SJCRH30 (cell line): ENCODE measurements at regions not wholly inside any gene's neighbourhood (a gene's known extent, or its start where the extent isn't known, plus 50 kb on each side); places are given as distances from the start of the nearest gene placed in this dataset.
"Not testable (repeated sequence)": the region's sequence is repeated elsewhere in the genome, so short reads cannot be mapped to it uniquely, and the experiment has no call there.

ENCODE experiments used
- DNase-seq, 2 experiments: peaks; one replicate each; pipeline ENCODE4 v3.0.0-alpha.2; 2015 to 2020
- H3K27ac ChIP-seq: fragments of 250-450 bp; sonication (Bioruptor Pico); 2 replicates; pipeline ENCODE4 v1.5.1; 2020; ENCODE audit warnings: mild to moderate bottlenecking, moderate library complexity
- H3K27me3 ChIP-seq: fragments of 250-450 bp; sonication (Bioruptor Pico); 2 replicates; pipeline ENCODE4 v1.5.1; 2020; ENCODE audit warnings: mild to moderate bottlenecking, moderate library complexity
- H3K36me3 ChIP-seq: fragments of 250-450 bp; sonication (Bioruptor Pico); 2 replicates; pipeline ENCODE4 v1.5.1; 2020; ENCODE audit warnings: mild to moderate bottlenecking, moderate library complexity
- H3K4me1 ChIP-seq: fragments of 250-450 bp; sonication (Bioruptor Pico); 2 replicates; pipeline ENCODE4 v1.5.1; 2020; ENCODE audit warnings: mild to moderate bottlenecking, moderate library complexity
- H3K4me3 ChIP-seq: fragments of 250-450 bp; sonication (Bioruptor Pico); 2 replicates; pipeline ENCODE4 v1.5.1; 2020; ENCODE audit warnings: mild to moderate bottlenecking, moderate library complexity
- H3K9me3 ChIP-seq: fragments of 250-450 bp; sonication (Bioruptor Pico); replicated peaks from 2 replicates; pipeline ENCODE4 v1.5.1; 2020; ENCODE audit warnings: mild to moderate bottlenecking, moderate library complexity

GRCh38 chr2:241961454-241961853 lies 91.9 kb downstream of the RTP5 start:
- Histone ChIP-seq H3K4me1 (peaks cover 11% of the 10 kb centered on the region), H3K4me3 (no peak overlapping the region), H3K27me3 (no peaks in the 10 kb centered on the region), H3K27ac (no peak overlapping the region), H3K9me3 (no peaks in the 10 kb centered on the region), H3K36me3 (no peaks in the 10 kb centered on the region)
- no peak for DNase-seq

- Histone ChIP-seq H3K9me3 (no peaks in the 10 kb centered on the region), H3K36me3 (no peaks in the 10 kb centered on the region), H3K27ac (no peak overlapping the region), H3K27me3 (no peaks in the 10 kb centered on the region), H3K4me3 (no peak overlapping the region), H3K4me1 (peaks cover 26% of the 10 kb centered on the region)
- DNase-seq, result no peak
Observed at GRCh38 chr2:241964133-241964532, 94.6 kb downstream of the RTP5 start.

DNA sequence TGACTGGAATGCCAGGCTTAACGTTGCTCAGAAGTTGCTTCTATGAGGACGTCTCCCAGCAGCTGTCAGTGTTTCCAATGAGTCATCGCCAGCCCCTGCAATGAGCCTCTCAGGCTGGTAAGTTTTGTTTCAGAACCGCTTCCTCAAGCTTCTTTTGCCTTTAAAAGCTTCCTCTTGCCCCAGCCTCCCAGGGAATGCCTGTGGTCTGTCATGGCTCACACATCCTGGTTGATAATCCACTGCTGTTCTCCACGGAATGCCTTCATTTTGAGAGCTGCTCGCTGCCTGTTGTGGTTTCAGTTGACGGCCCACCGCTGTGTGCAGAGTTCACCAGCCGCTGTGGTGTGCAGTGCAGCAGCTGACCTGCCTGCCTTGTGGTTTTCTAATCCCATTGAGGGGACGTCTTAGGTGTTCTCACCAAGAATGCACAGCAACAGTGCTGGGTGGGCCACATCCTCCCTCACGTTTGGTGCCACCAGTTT lies 96.4 kb downstream of the RTP5 start:
- no peaks in the 10 kb centered on the region for H3K9me3 ChIP-seq
- H3K4me3 ChIP-seq, result no peak overlapping the region
- H3K27me3 ChIP-seq, result no peaks in the 10 kb centered on the region
- no peaks in the 10 kb centered on the region for H3K36me3 ChIP-seq
- H3K27ac ChIP-seq, result peak overlapping the region; percentile 79
- peaks cover 26% of the 10 kb centered on the region for H3K4me1 ChIP-seq
- DNase-seq, result peak; percentile 98 to 99

- Histone ChIP-seq H3K4me3 (no peak overlapping the region), H3K27ac (peak overlapping the region; percentile 79), H3K27me3 (no peaks in the 10 kb centered on the region), H3K9me3 (no peaks in the 10 kb centered on the region), H3K4me1 (peaks cover 26% of the 10 kb centered on the region), H3K36me3 (no peaks in the 10 kb centered on the region)
- peak in 1 of 2 experiments; percentile 22 for DNase-seq
Observed at GRCh38 chr2:241966647-241967466, 97.3 kb downstream of the RTP5 start.

- peak; percentile 20 to 29 for DNase-seq
- no peak overlapping the region for H3K4me3 ChIP-seq
- no peaks in the 10 kb centered on the region for H3K9me3 ChIP-seq
- H3K4me1 ChIP-seq, result peaks cover 26% of the 10 kb centered on the region
- H3K27me3 ChIP-seq, result no peaks in the 10 kb centered on the region
- no peak overlapping the region for H3K27ac ChIP-seq
- no peaks in the 10 kb centered on the region for H3K36me3 ChIP-seq
Observed at GRCh38 chr2:241967467-241968144, 98.1 kb downstream of the RTP5 start.

- H3K27me3 ChIP-seq, result no peaks in the 10 kb centered on the region
- DNase-seq, result no peak
- no peak overlapping the region for H3K27ac ChIP-seq
- no peaks in the 10 kb centered on the region for H3K36me3 ChIP-seq
- no peaks in the 10 kb centered on the region for H3K9me3 ChIP-seq
- no peak overlapping the region for H3K4me3 ChIP-seq
- peaks cover 26% of the 10 kb centered on the region for H3K4me1 ChIP-seq
Observed at GRCh38 chr2:241968417-241968816, 98.9 kb downstream of the RTP5 start.

DNA sequence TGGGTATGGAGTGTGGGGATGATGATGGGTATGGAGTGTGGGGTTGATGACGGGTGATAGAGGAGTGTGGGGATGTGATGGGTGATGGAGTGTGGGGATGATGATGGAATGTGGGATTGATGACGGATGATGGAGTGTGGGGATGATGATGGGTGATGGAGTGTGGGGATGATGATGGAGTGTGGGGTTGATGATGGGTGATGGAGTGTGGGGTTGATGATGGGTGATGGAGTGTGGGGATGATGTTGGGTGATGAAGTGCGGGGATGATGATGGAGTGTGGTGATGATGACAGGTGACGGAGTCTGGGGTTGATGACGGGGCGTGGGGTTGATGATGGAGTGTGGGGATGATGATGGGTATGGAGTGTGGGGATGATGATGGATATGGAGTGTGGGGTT lies 99.7 kb downstream of the RTP5 start:
- DNase-seq, H3K36me3 ChIP-seq, H3K9me3 ChIP-seq, H3K27ac ChIP-seq, H3K27me3 ChIP-seq, H3K4me3 ChIP-seq: not testable (repeated sequence)
- H3K4me1 ChIP-seq, result peaks cover 26% of the 10 kb centered on the region

DNA sequence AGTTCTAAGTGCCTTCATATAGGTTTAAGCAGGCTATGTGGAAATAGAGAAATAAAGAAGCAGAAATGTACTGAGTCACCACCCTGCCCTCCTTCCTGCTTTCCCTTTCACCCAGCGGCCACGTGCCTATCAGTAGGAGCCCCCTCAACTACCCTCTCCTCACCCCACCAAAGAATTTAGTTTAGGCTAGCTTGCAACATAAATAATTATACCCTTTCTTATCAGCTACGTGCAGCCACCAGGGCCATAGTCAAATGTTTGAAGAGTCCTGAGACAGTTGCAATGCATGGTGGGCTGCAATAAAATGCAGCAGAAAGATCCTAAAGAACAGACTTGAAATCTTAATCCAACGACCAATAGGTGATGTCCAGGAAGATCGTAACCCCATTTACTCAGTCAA lies 101.2 kb downstream of the RTP5 start:
- Histone ChIP-seq H3K27me3 (no peaks in the 10 kb centered on the region), H3K36me3 (no peaks in the 10 kb centered on the region), H3K4me1 (peaks cover 18% of the 10 kb centered on the region), H3K4me3 (no peak overlapping the region), H3K27ac (no peak overlapping the region), H3K9me3 (no peaks in the 10 kb centered on the region)
- no peak for DNase-seq

DNA sequence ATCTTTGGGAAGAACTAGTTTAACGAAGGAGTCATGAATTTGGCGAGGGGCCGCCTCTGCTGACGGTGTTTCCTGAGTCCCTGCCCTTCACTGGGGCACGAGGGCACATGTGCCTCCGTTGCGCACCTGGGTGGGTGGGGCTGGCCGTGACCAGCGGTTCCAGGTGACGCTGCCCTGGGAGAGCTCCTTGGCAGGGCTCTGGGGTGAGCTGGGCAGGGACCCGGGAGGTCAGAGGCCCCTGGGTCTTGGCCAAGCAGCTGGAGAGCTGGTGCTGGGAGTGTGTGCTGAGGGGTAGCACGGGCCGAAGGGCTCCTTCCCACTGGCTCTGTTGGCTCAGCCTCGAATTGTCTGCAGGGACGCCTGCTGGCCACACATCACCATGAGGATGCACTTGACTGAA lies 104.6 kb downstream of the RTP5 start:
- Histone ChIP-seq H3K4me1 (no peaks in the 10 kb centered on the region), H3K36me3 (no peaks in the 10 kb centered on the region), H3K4me3 (no peak overlapping the region), H3K27ac (no peak overlapping the region), H3K27me3 (no peaks in the 10 kb centered on the region), H3K9me3 (no peaks in the 10 kb centered on the region)
- no peak for DNase-seq

- Histone ChIP-seq H3K36me3 (no peaks in the 10 kb centered on the region), H3K27me3 (no peaks in the 10 kb centered on the region), H3K9me3 (no peaks in the 10 kb centered on the region), H3K4me3 (no peak overlapping the region), H3K4me1 (no peaks in the 10 kb centered on the region), H3K27ac (no peak overlapping the region)
- no peak for DNase-seq
Observed at GRCh38 chr2:241974851-241975592, 105.5 kb downstream of the RTP5 start.

DNA sequence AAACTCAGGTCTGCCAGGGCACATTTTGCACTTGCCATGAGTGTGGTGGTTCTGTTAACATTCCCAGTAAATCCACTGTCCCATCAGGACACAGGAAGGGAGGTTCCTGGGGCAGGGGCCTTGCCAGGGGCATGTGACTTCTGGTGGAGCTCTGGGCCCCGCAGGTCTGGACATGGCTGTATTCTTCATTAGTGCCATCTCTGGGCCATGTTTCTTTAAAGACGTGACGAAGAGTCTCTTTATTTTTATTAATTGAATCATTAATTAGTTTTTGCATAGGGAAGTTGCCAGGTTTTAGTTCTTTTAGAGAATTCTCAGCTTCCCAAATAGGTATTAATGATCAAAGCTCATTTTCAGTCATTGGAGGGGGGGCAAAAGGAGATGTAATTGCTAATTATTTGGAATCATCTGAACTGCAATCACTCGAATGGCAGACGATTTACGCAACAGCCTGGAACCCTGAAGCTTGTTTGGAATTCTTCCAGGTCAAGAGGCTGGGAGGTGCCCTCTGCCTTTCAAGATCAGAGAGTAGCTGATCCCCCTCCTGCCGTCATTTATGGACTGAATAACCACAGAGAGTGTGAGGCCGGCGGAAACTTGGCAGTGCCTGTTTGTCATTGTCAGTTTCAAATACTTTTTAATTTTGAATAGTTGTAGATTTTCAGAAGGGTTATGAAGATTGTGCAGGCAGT lies 106.2 kb downstream of the RTP5 start:
- DNase-seq, result no peak
- H3K4me3 ChIP-seq, result no peak overlapping the region
- no peaks in the 10 kb centered on the region for H3K4me1 ChIP-seq
- no peaks in the 10 kb centered on the region for H3K27me3 ChIP-seq
- H3K36me3 ChIP-seq, result no peaks in the 10 kb centered on the region
- H3K27ac ChIP-seq, result no peak overlapping the region
- H3K9me3 ChIP-seq, result no peaks in the 10 kb centered on the region

DNA sequence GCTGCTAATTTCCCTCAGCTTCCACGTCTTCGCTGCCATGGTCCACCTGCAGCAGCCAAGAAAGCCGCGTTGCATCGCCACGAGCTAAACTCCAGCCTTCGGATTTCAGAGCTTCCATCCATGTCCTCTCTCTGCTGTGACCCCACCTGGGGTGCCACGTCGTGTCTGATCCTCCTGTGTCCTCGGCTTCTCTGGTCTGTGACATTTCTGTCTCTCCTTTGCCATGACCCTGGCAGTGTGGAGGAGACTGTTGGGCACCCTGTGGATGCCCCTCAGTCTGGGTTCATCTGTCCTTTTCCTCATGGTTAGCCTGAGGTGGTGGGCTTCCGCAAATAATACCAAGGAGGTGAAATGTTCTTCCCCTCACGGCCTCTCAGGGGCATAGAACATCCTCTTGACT lies 106.8 kb downstream of the RTP5 start:
- Histone ChIP-seq H3K27me3 (no peaks in the 10 kb centered on the region), H3K4me3 (no peak overlapping the region), H3K4me1 (no peaks in the 10 kb centered on the region), H3K27ac (no peak overlapping the region), H3K9me3 (no peaks in the 10 kb centered on the region), H3K36me3 (no peaks in the 10 kb centered on the region)
- no peak for DNase-seq

DNA sequence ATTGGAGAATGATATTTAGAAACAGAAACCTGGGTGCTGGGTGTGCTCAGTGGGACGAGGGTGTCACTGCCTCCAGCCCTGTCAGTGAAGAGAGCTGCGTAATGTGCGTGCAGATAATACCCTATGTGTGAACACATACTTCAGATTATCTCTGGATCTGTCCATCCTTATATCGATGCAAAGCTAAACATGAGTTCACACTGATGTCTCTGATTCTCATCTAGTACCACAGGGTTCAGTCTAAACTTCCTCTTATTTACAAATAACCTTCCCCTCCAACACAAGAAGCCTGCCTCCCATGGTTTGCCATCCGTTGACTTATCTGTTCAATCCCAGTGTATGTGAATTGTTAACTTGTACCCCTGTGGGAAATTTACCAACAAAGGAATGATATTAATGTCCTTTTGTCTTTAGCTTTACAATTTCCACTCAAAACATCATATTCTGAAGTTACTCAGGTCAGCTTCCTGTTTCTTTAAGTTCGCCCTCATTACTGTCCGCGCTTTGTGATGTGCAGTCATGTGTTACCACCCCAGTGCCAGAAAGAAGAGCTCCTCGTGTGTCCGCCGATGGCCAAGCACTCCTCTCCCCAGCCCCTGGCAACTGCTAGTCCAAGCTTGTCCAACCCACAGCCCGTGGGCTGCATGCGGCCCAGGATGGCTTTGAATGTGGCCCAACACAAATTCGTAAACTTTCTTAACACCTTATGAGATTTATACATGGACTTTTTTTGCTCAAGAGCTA lies 108.2 kb downstream of the RTP5 start:
- Histone ChIP-seq H3K27ac (no peak overlapping the region), H3K36me3 (no peaks in the 10 kb centered on the region), H3K9me3 (no peaks in the 10 kb centered on the region), H3K4me1 (no peaks in the 10 kb centered on the region), H3K27me3 (no peaks in the 10 kb centered on the region), H3K4me3 (no peak overlapping the region)
- no peak for DNase-seq

DNA sequence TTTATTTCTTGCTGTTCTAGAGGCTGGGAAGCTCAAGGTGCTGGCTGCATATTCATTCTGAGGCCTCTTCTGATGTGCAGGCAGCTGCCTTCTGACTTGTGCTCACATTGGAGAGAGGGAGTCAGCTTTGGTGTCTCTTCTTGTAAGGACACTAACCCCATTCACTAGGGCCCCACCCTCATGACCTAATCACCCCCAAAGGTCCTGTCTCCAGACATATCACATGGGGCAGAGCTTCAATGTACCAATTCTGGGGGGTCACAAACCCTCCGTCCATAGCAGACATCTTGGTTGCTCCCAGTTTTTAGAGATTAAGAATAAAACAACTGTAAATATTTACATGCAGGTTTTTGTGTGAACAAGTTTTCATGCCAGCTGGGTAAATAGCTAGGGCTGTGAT lies 109.1 kb downstream of the RTP5 start:
- Histone ChIP-seq H3K27ac (no peak overlapping the region), H3K9me3 (no peaks in the 10 kb centered on the region), H3K36me3 (no peaks in the 10 kb centered on the region), H3K4me3 (no peak overlapping the region), H3K4me1 (no peaks in the 10 kb centered on the region), H3K27me3 (no peaks in the 10 kb centered on the region)
- no peak for DNase-seq
